ENCODE measurements at regions not wholly inside any gene's neighbourhood (a gene's known extent, or its start where the extent isn't known, plus 50 kb on each side); places are given as distances from the start of the nearest gene placed in this dataset.

DNA sequence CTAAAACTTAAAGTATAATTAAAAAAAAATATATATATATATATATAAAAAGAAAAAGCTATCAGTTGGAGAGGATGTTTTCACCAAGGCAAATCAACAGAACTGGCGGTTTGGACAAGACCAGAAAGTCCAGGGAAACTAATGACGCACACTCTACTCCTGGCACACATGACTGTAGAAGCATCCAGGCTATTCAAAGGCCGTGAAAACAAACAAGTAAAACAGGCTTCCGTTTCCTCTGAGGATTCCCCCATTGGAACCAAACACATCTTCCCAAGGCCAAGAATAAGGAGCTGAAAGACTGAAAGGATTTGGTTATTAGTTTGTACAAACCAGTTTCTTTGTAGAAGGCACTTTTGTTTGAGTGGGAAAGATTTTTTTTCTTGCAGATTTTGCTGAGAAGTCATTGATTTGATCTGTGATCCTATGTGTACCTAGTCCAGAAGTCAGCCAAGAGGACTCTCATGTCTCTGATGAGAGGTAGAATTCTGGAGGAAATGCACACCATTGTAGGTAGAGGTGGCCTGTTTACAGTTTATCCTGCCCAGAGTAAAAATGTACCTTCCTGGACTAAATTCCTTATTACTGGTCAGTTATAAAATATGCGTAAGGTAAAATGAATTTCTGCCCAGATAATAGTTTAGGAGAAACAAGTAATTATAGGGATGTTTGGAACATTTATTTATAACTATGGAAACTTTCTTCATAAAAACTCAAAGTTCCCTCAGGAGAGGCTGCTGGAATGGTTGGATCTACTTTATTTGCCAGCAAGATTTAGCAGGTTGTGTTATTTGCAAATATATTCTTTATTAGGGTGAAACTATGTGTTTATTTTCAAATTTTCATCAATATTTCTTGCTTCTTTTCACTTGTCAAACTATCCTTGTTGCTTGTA lies 66.5 kb downstream of the DMP1 start:
- CTCF ChIA-PET: no interaction called here
- DNase-seq (ENCODE audit: low read depth, low spot score): no peak
- no peaks in the 10 kb centered on the region for H3K9me3 ChIP-seq (replicated peaks; ENCODE audit: control insufficient read depth, insufficient read depth, low read length)
- no peaks in the 10 kb centered on the region for H3K4me1 ChIP-seq (ENCODE audit: control insufficient read depth, extremely low read depth, insufficient read depth, low read length)
- no peaks in the 10 kb centered on the region for H3K79me2 ChIP-seq (ENCODE audit: control insufficient read depth, insufficient read depth, low read length)
- no peak overlapping the region for H3K9ac ChIP-seq (replicated peaks; ENCODE audit: extremely low read depth, insufficient read depth, low read length)
- H2AFZ ChIP-seq (ENCODE audit: low read depth, low read length): no peak overlapping the region
- no TSS peak for BruUV-seq (replicated peaks)
- no peak for FAIRE-seq
- intact Hi-C loops (cut with micrococcal nuclease): no loop called here
- POLR2A ChIA-PET: no interaction called here
- H3K27ac ChIP-seq (ENCODE audit: insufficient read depth, low read depth, low read length): no peak overlapping the region
- no peak overlapping the region for H3K4me2 ChIP-seq (ENCODE audit: insufficient read depth, low read length)
- no peaks in the 10 kb centered on the region for H3K27me3 ChIP-seq (ENCODE audit: control insufficient read depth in 2 of 2, insufficient read depth in 2 of 2, low read length in 2 of 2)
- TF ChIP-seq GATA2 (IDR thresholded peaks at IDR 0.05; ENCODE audit: insufficient read depth, insufficient read length, low read depth, low read length) (no peak), EZH2 (IDR thresholded peaks at IDR 0.05; ENCODE audit: borderline replicate concordance, low read depth, low read length, severe bottlenecking) (no peak), POLR2AphosphoS5 (IDR thresholded peaks at IDR 0.05; ENCODE audit: insufficient read depth, low read depth, low read length) (no peak), FOS (IDR thresholded peaks at IDR 0.05; ENCODE audit: borderline replicate concordance, insufficient read depth, low read length) (no peak), MYC (IDR thresholded peaks at IDR 0.05; ENCODE audit: low read depth, low read length) (no peak), JUN (IDR thresholded peaks at IDR 0.05; ENCODE audit: borderline replicate concordance, insufficient read depth, insufficient read length, low read depth) (no peak), POLR2A (IDR thresholded peaks at IDR 0.05; ENCODE audit: low read depth, low read length) (no peak)
- TF ChIP-seq, protein P1, sequence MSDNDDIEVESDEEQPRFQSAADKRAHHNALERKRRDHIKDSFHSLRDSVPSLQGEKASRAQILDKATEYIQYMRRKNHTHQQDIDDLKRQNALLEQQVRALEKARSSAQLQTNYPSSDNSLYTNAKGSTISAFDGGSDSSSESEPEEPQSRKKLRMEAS (IDR thresholded peaks at IDR 0.05; ENCODE audit: insufficient read depth, insufficient read length): no peak
- TF ChIP-seq, protein P2, sequence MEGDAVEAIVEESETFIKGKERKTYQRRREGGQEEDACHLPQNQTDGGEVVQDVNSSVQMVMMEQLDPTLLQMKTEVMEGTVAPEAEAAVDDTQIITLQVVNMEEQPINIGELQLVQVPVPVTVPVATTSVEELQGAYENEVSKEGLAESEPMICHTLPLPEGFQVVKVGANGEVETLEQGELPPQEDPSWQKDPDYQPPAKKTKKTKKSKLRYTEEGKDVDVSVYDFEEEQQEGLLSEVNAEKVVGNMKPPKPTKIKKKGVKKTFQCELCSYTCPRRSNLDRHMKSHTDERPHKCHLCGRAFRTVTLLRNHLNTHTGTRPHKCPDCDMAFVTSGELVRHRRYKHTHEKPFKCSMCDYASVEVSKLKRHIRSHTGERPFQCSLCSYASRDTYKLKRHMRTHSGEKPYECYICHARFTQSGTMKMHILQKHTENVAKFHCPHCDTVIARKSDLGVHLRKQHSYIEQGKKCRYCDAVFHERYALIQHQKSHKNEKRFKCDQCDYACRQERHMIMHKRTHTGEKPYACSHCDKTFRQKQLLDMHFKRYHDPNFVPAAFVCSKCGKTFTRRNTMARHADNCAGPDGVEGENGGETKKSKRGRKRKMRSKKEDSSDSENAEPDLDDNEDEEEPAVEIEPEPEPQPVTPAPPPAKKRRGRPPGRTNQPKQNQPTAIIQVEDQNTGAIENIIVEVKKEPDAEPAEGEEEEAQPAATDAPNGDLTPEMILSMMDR (IDR thresholded peaks at IDR 0.05; ENCODE audit: extremely low read depth in 1 of 2, insufficient read depth in 1 of 2, low read depth in 1 of 2, low read length in 2 of 2): no peak
- H3K4me3 ChIP-seq (replicated peaks in 1 of 3; ENCODE audit: insufficient read depth in 1 of 3, low read depth in 1 of 3, low read length in 3 of 3): no peak overlapping the region
- no peaks in the 10 kb centered on the region for H3K9me1 ChIP-seq (replicated peaks; ENCODE audit: control insufficient read depth, extremely low read depth, insufficient read depth, low read length)
- H4K20me1 ChIP-seq (replicated peaks; ENCODE audit: control insufficient read depth, extremely low read depth, insufficient read depth, low read length): no peaks in the 10 kb centered on the region
- dilution Hi-C loops (cut with MboI; ENCODE audit: extremely low pct_ligation_motif_present, low sequenced_read_pairs): no loop called here
- H3K36me3 ChIP-seq (ENCODE audit: control insufficient read depth in 2 of 2, extremely low read depth in 1 of 2, insufficient read depth in 2 of 2, low read length in 2 of 2): no peaks in the 10 kb centered on the region

All from endothelial cell of umbilical vein (primary cell).